ENCODE measurements at regions not wholly inside any gene's neighbourhood (a gene's known extent, or its start where the extent isn't known, plus 50 kb on each side); places are given as distances from the start of the nearest gene placed in this dataset.

DNA sequence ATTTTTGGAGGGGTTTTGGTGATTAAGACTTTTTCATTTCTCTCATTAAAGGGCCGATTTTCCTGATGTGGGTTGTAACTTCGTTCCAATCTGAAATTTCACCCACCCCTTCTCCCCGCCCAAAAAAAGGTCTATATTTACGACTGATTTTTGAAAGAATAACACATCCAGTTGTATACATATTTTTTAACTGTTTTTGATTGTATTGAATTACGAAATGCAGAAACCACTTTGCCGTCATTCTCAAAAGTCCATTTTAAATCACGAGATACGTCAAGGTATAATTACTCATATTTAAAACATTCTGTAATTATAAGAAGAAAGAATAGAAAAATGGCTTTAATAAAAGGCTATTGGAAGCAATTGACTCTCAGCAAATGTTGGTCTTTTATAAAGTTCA is 520.7 kb downstream of the MED13L start:
- TF ChIP-seq, protein P1, sequence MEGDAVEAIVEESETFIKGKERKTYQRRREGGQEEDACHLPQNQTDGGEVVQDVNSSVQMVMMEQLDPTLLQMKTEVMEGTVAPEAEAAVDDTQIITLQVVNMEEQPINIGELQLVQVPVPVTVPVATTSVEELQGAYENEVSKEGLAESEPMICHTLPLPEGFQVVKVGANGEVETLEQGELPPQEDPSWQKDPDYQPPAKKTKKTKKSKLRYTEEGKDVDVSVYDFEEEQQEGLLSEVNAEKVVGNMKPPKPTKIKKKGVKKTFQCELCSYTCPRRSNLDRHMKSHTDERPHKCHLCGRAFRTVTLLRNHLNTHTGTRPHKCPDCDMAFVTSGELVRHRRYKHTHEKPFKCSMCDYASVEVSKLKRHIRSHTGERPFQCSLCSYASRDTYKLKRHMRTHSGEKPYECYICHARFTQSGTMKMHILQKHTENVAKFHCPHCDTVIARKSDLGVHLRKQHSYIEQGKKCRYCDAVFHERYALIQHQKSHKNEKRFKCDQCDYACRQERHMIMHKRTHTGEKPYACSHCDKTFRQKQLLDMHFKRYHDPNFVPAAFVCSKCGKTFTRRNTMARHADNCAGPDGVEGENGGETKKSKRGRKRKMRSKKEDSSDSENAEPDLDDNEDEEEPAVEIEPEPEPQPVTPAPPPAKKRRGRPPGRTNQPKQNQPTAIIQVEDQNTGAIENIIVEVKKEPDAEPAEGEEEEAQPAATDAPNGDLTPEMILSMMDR (conservative IDR thresholded peaks at IDR 0.05): no peak
- TF ChIP-seq ZFX (IDR thresholded peaks at IDR 0.05): no peak

Data from C4-2B (cell line).